Natural killer cell treated with Interleukin-12 subunit alpha and Interleukin-12 subunit beta and Interleukin-15 and Interleukin-18, amount 100 ng/mL, for 72 hours (primary cell): ENCODE measurements at regions not wholly inside any gene's neighbourhood (a gene's known extent, or its start where the extent isn't known, plus 50 kb on each side); places are given as distances from the start of the nearest gene placed in this dataset.

Experiments used
- ATAC-seq, 2 donors: fragments of 150-1000 bp; cut with Tn5 transposase in 1 of 2; sonication (Bioruptor Pico), chemical (Tn5 transposase) in 1 of 2; 2 replicates each; pipeline ENCODE4 v1.10.0; 2021
- DNase-seq: peaks from one replicate; pipeline ENCODE4 v3.0.0; 2022; ENCODE audit warnings: low spot score
- H3K27ac Mint-ChIP-seq, 2 donors: 1 replicate in 1 of 2; 2 replicates in 1 of 2; pipeline ENCODE4 v1.8.0; 2022; ENCODE audit warnings: mixed read lengths in 2 of 2, mild to moderate bottlenecking in 1 of 2, moderate library complexity in 1 of 2
- H3K27me3 Mint-ChIP-seq, 2 donors: 1 replicate in 1 of 2; 2 replicates in 1 of 2; pipeline ENCODE4 v1.8.0; 2022; ENCODE audit warnings: mixed read lengths in 2 of 2
- H3K36me3 Mint-ChIP-seq: one replicate; pipeline ENCODE4 v1.8.0; 2022; ENCODE audit warnings: mixed read lengths
- H3K4me1 Mint-ChIP-seq, 2 donors: 1 replicate in 1 of 2; 2 replicates in 1 of 2; pipeline ENCODE4 v1.8.0; 2022; ENCODE audit warnings: low read depth in 2 of 2, mixed read lengths in 2 of 2, mild to moderate bottlenecking in 1 of 2
- H3K4me3 Mint-ChIP-seq: one replicate; pipeline ENCODE4 v1.8.0; 2022; ENCODE audit warnings: mixed read lengths
- H3K9me3 Mint-ChIP-seq: 2 replicates; pipeline ENCODE4 v1.8.0; 2022; ENCODE audit warnings: mixed read lengths

DNA sequence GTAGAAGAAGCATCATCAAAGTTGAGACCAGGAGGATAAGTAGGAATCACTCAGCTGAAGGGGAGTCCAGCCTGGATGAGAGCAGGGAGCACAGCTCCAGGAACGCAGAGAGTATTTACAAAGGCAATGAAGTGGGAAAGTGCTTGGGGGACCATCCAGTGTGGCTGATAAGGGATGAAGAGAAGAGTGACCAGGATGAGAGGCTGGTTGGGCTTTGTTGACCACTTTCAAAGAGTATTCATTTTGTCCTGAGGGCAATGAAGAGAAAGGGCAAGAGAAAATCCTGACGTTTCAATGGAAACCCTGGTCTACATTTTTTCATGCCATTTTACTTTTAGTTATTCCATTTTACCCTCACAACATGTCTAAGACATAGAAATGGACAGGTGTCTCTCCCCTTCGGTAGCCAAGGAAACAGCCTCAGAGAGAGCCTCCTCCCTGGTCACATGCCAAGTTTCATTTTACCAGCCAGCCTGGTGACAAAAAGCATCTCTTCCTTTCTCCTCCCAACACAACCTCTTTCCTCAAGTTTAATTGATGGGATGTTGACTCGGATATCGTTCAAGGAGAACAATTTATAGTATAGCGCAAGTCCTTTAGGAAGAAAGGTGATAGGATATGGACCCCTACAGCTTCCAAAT, 492.7 kb upstream of the CLINT1 start:
- H3K27ac Mint-ChIP-seq, result no peak overlapping the region
- H3K9me3 Mint-ChIP-seq, result peaks cover 12% of the 10 kb centered on the region
- H3K36me3 Mint-ChIP-seq, result peaks cover 4% of the 10 kb centered on the region
- DNase-seq, result no peak
- no peak overlapping the region for H3K4me3 Mint-ChIP-seq
- peaks cover 0 to 6% of the 10 kb centered on the region in 2 donors for H3K4me1 Mint-ChIP-seq
- ATAC-seq, result no peak
- H3K27me3 Mint-ChIP-seq, result peaks cover 2 to 7% of the 10 kb centered on the region in 2 donors

DNA sequence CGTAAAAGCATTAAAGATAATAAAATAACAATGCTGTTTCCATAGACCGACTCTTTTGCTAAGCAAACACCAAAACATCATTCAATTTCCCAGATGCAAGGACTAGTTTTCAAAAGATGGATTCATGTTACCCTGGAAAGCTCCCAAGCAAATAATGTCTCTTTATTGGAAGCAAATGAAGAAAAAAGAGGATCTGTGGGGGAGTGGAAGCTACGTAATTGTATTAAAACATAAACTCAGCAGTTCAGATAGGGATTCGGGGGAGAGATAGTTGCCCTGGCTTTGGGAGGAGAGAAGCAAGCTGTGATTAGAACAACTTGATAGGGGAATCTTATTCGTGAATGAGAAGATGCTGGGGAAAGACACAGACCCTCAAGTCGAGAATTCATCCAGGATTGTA, 491.0 kb upstream of the CLINT1 start:
- H3K4me3 Mint-ChIP-seq, result no peak overlapping the region
- peaks cover 0 to 4% of the 10 kb centered on the region in 2 donors for H3K4me1 Mint-ChIP-seq
- peaks cover 0 to 4% of the 10 kb centered on the region in 2 donors for H3K27me3 Mint-ChIP-seq
- ATAC-seq (no peak), DNase-seq (no peak)
- peaks cover 3% of the 10 kb centered on the region for H3K36me3 Mint-ChIP-seq
- peaks cover 9% of the 10 kb centered on the region for H3K9me3 Mint-ChIP-seq
- H3K27ac Mint-ChIP-seq, result no peak overlapping the region

DNA sequence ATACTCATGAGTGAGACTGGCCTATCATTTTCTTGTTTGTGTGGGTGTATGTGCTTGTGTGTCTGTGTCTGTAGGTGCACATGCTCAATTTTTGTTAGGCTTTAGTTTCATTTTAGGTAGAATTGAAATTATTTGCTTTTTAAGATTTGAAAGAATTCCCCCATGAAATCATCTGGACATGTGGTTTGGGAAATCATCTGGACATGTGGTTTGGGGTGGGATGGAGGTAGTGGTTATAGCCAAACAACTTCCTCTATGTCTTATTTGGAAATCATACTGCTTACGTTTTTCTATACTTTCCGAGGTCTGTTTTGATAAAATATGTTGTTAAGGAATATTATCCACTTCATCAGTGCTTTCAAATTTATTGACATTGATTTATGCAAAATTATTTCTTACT, 485.4 kb upstream of the CLINT1 start:
- H3K4me1 Mint-ChIP-seq, result no peaks in the 10 kb centered on the region

DNA sequence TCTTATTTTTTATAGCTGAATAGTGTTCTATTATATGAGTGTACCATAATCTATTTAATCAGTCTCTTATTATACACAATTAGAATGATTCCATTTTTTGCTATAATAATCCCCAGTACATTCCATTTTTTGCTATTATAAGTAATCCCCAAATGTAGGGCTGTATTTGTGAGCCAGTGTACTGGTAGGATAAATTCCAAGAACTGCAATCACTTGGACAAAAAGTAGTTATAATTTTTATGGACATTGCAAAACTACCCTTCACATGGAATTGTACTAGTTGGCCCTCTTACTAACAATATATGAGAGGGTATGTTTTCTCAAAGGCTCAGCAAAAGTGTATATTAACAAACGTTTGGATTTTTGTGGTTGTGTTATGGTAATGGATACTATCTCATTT, 481.7 kb upstream of the CLINT1 start:
- ATAC-seq (no peak), DNase-seq (no peak)
- H3K27ac Mint-ChIP-seq, result no peak overlapping the region
- H3K27me3 Mint-ChIP-seq, result no peaks in the 10 kb centered on the region
- H3K4me1 Mint-ChIP-seq, result no peaks in the 10 kb centered on the region
- H3K4me3 Mint-ChIP-seq, result no peak overlapping the region
- H3K36me3 Mint-ChIP-seq, result peaks cover 4% of the 10 kb centered on the region
- H3K9me3 Mint-ChIP-seq, result peaks cover 3% of the 10 kb centered on the region

More for the DNA sequence above, 485.4 kb upstream of the CLINT1 start:
- Mint-ChIP-seq H3K9me3 (peaks cover 6% of the 10 kb centered on the region), H3K36me3 (peaks cover 3% of the 10 kb centered on the region), H3K27me3 (no peaks in the 10 kb centered on the region), H3K4me3 (no peak overlapping the region), H3K27ac (no peak overlapping the region)
- ATAC-seq (no peak), DNase-seq (no peak)

DNA sequence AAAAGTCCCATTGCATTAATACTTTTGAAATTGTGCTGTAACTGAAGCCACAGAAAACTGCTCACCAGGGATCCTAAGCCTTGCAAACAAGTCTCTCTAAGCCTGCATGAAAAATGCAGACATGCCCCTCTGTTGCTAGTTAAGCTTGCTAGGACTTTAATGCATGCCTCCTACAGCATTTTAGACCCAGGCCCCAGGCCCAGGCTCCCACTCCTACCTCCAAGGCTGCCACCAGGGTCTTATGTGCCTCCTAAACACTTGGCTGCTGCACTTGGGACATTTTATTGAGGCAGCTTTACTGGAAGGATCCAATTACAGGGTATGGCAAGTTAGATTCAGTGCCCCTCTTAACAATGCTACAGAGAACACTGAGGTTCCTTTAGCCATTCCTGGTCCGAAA, 467.3 kb upstream of the CLINT1 start:
- no peak overlapping the region for H3K27ac Mint-ChIP-seq
- no peaks in the 10 kb centered on the region for H3K36me3 Mint-ChIP-seq
- H3K9me3 Mint-ChIP-seq, result peaks cover 9% of the 10 kb centered on the region
- no peak for DNase-seq
- no peaks in the 10 kb centered on the region for H3K4me1 Mint-ChIP-seq
- ATAC-seq, result no peak
- H3K27me3 Mint-ChIP-seq, result no peaks in the 10 kb centered on the region
- no peak overlapping the region for H3K4me3 Mint-ChIP-seq

DNA sequence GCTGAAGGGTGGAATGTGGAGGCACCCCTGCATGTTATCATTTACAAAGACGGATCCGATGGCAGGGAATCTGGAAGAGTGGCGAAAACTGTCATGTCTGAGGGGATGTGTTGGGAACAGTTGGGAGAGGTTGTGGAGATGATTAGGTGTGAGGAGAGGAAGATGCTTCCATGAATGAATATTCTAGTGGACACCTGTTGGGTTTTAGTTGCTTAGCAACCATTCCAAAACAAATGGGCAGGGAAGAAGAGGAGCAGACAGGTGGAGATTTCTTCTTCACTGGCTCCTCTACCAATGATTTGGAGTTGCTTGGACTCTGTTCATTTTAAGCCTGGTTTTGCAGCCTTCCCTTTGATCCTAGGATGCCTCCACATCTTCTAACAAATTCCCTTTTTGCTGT, 465.3 kb upstream of the CLINT1 start:
- H3K27ac Mint-ChIP-seq, result no peak overlapping the region
- ATAC-seq (no peak), DNase-seq (no peak)
- H3K4me1 Mint-ChIP-seq, result no peaks in the 10 kb centered on the region
- H3K9me3 Mint-ChIP-seq, result peaks cover 6% of the 10 kb centered on the region
- H3K36me3 Mint-ChIP-seq, result no peaks in the 10 kb centered on the region
- H3K4me3 Mint-ChIP-seq, result no peak overlapping the region
- no peaks in the 10 kb centered on the region for H3K27me3 Mint-ChIP-seq

DNA sequence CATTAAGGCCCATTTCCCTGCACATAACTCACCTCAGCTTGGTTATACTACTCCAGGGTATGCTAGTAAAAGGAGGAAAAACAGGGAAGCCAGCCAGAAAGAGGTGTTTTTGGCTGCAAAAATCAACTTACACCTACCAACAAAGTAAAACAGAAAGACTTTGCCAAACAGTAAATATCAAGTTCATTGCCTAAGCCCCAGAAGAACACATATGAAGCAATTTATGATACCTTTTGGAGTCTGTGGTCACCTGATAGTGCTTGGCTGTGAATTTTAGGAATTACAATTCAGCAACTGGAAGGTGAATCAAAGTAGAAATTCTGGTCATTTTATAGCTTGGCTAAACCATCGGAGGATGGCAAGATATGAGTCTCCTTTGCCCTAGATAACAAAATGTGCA, 463.7 kb upstream of the CLINT1 start:
- H3K36me3 Mint-ChIP-seq, result no peaks in the 10 kb centered on the region
- H3K27ac Mint-ChIP-seq, result no peak overlapping the region
- ATAC-seq (no peak), DNase-seq (no peak)
- no peaks in the 10 kb centered on the region for H3K4me1 Mint-ChIP-seq
- H3K4me3 Mint-ChIP-seq, result no peak overlapping the region
- H3K27me3 Mint-ChIP-seq, result no peaks in the 10 kb centered on the region
- H3K9me3 Mint-ChIP-seq, result peaks cover 6% of the 10 kb centered on the region

DNA sequence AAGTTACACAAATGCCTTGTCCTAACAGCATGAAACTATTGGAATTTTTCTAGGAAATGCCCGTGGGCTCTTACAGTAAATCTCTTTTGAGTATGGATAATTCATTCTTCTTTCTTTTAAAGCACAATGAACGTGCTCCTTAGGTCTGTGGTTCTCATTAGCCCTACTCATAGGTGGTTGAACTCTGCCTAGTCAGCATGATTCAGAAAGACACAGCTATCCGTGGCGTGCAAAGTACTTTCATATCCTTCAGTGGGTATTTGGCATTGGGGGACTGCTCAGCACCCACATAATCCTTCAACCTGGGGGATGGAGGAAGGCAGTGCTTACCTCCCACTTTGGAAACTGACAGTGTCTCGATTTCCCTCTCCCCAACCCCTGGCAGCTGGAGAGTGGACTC, 462.0 kb upstream of the CLINT1 start:
- no peak for ATAC-seq
- DNase-seq, result no peak
- Mint-ChIP-seq H3K4me1 (no peaks in the 10 kb centered on the region), H3K4me3 (no peak overlapping the region), H3K36me3 (no peaks in the 10 kb centered on the region), H3K9me3 (peaks cover 6% of the 10 kb centered on the region), H3K27me3 (no peaks in the 10 kb centered on the region), H3K27ac (no peak overlapping the region)

DNA sequence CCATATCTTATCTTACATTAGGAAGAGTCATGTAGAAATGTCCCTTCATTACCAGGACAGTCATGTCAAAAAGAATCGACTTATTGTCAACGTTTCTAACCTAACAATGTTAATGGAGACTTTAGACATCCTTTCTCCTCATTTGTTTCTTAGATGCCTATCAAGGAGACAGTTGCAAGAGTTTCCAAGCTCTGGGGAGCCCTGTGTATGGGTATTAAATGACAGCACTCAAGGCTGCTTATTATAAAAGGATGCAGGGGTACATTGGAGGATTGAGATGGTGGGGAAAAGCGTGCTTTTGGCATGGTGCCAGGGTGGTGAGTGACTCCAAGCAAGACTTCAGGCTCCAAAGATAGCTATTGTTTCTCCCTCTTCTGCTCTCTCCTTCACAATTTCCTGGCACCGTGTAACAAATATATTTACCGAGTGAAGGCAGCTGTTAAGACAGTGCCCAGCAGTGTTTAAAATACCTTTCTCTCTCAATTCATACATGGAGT, 461.3 kb upstream of the CLINT1 start:
- H3K4me3 Mint-ChIP-seq, result no peak overlapping the region
- no peaks in the 10 kb centered on the region for H3K27me3 Mint-ChIP-seq
- peaks cover 6% of the 10 kb centered on the region for H3K9me3 Mint-ChIP-seq
- no peaks in the 10 kb centered on the region for H3K4me1 Mint-ChIP-seq
- DNase-seq, result no peak
- H3K27ac Mint-ChIP-seq, result no peak overlapping the region
- no peaks in the 10 kb centered on the region for H3K36me3 Mint-ChIP-seq
- no peak for ATAC-seq

DNA sequence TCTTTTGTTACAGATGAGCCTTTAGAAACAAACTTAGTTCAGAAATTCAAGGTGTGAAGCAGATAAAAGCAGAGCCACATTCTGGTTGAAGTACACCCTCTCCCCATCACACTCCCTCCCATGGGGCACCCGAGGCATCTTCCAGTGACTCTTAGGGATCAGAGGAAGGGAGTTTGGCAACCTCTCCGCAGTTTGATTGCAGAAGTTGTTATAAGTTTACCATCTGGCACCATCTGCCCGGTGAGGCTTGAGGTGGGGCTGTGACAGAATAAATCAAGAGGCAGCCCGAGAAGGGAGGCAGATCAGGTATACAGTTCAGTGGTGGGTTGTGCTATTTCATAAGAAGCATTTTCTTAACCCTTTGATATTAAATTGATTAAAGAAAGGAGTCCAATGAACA, 458.6 kb upstream of the CLINT1 start:
- no peaks in the 10 kb centered on the region for H3K4me1 Mint-ChIP-seq
- H3K36me3 Mint-ChIP-seq, result no peaks in the 10 kb centered on the region
- ATAC-seq, result no peak
- peaks cover 0 to 2% of the 10 kb centered on the region in 2 donors for H3K27me3 Mint-ChIP-seq
- no peak for DNase-seq
- H3K27ac Mint-ChIP-seq, result no peak overlapping the region
- H3K9me3 Mint-ChIP-seq, result no peaks in the 10 kb centered on the region
- no peak overlapping the region for H3K4me3 Mint-ChIP-seq

DNA sequence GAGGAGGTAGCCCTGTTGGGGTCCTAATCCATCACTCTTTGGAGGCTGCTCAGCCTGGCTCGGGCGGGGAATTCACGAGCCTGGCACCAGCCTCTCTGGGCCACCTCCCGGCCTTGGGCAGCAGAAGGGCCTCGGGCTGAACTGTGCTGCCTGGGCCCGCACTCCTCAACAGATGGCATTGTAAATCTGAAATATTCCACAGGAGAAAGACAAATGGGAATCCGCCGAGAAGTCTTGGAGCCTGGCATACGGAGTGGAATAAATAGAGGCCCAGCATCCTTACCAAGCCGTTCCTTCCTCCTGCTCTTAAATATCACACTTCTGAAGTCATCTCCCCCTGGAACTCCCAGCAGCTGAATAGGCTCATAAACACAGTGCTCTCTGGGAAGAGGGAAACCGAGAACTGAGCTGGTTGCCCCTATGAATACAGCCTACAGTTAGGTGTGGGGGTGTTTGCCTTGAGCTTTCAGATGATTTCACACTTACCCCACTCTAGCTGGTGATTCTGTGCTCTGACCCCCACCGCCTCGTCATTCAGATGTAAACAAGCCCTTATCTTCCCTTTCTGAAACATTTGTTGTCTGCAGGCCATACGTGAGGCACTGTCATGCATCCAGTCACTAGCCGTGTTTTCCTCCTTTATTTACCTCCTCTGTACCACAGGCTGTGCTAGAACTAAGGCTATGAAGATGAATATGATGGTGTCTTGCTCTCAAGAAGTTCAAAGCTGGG, 455.0 kb upstream of the CLINT1 start:
- H3K27me3 Mint-ChIP-seq, result peaks cover 2% of the 10 kb centered on the region in 2 donors
- H3K4me1 Mint-ChIP-seq, result no peaks in the 10 kb centered on the region
- no peak overlapping the region for H3K4me3 Mint-ChIP-seq

DNA sequence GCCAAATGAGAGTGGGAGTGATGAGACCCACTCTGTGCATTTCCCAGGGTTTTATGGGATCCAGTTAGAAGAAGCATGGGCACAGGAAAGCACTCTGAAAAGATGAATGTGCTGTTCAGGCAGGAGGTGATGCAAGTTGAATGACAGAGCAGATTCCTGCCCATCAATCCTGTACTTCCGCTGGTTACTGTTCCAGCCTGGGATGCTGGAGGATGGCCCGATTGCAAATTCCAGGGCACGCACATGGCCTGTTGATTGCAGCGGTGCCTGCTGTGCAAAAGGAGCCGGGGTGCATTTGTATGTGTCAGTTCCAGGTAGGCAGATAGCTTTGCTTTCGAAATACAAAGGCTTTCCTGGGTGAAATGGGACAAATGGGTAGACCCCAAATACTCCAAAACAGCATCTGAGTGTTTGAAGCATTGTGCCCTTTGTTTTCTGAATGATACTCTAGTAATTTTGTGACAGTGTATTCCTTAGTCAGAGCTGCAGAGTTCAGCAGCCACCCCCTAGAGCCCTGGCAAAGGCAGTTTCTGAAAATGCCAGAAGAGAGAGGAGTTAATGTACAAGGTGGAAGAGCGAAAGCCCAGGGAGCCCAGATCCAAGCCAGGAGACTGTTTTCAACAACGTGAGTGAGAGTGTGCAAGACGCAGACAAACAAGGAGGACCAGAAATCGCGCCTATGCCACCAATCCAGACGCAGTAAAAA, 454.2 kb upstream of the CLINT1 start:
- H3K9me3 Mint-ChIP-seq, result peaks cover 3% of the 10 kb centered on the region
- no peak overlapping the region for H3K4me3 Mint-ChIP-seq
- ATAC-seq (no peak), DNase-seq (no peak)
- no peak overlapping the region for H3K27ac Mint-ChIP-seq
- H3K36me3 Mint-ChIP-seq, result no peaks in the 10 kb centered on the region
- no peaks in the 10 kb centered on the region for H3K4me1 Mint-ChIP-seq
- H3K27me3 Mint-ChIP-seq, result peaks cover 2 to 6% of the 10 kb centered on the region in 2 donors

More for the DNA sequence above, 455.0 kb upstream of the CLINT1 start:
- H3K9me3 Mint-ChIP-seq, result peaks cover 3% of the 10 kb centered on the region
- H3K27ac Mint-ChIP-seq, result no peak overlapping the region
- H3K36me3 Mint-ChIP-seq, result no peaks in the 10 kb centered on the region
- DNase-seq (no peak), ATAC-seq (no peak)

DNA sequence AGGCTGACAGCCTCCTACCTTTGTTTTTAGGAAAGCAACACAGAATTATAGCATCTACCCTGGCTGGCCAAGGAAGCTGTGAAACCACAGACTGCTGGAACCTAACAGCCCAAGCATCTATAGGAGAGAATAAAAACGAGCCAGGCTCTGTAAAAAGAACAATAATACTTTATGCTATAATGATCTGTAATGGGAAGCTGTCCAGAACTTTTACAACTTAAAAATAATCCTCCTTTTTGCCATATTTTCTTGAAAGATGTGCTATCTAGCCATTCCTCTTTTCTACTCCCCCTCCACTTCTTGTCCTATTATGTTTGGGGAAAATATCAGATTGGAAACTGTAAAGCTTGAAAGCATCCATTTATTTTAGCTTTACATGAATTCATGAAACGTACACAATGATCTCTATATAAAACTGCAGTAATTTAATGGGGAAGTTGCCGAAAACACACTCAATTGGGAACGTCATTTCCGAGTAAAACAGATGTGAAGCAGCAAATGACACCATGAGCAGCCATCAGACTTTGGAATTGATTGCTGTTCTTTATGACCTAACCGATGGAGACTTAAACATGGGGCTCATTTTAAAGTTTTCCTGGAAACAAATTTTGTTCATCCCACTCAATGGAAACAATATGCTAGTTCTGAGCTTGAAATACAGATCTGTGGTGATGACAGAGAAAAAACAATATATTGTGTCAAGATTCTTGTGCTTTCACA, 450.3 kb upstream of the CLINT1 start:
- H3K4me1 Mint-ChIP-seq, result no peaks in the 10 kb centered on the region
- H3K27me3 Mint-ChIP-seq, result peaks cover 2 to 6% of the 10 kb centered on the region in 2 donors
- no peak for ATAC-seq
- no peak for DNase-seq
- no peaks in the 10 kb centered on the region for H3K36me3 Mint-ChIP-seq
- H3K9me3 Mint-ChIP-seq, result peaks cover 3% of the 10 kb centered on the region
- no peak overlapping the region for H3K27ac Mint-ChIP-seq
- H3K4me3 Mint-ChIP-seq, result no peak overlapping the region
